Neuronal stem cell (in vitro differentiated cells): ENCODE measurements at regions not wholly inside any gene's neighbourhood (a gene's known extent, or its start where the extent isn't known, plus 50 kb on each side); places are given as distances from the start of the nearest gene placed in this dataset.

ENCODE experiments used
- DNase-seq: peaks from one replicate; pipeline ENCODE4 v3.0.0-alpha.2; 2013; ENCODE audit warnings: low spot score
- H2AFZ ChIP-seq: one replicate; pipeline ENCODE4 v1.6.1; 2013; ENCODE audit warnings: mild to moderate bottlenecking, low read length, inconsistent platforms
- H2AK5ac ChIP-seq: 2 replicates; pipeline ENCODE4 v1.6.1; 2013; ENCODE audit warnings: low read depth, mild to moderate bottlenecking, inconsistent platforms, low read length, moderate library complexity, mixed read lengths
- H2BK120ac ChIP-seq: 2 replicates; pipeline ENCODE4 v1.6.1; 2013; ENCODE audit warnings: low read depth, mild to moderate bottlenecking, inconsistent platforms, low read length, moderate library complexity, mixed read lengths
- H2BK12ac ChIP-seq: one replicate; pipeline ENCODE4 v1.6.1; 2013; ENCODE audit warnings: low read length, inconsistent platforms
- H2BK15ac ChIP-seq: 2 replicates; pipeline ENCODE4 v1.6.1; 2013; ENCODE audit warnings: mild to moderate bottlenecking, low read length, inconsistent platforms, mixed read lengths
- H2BK5ac ChIP-seq: one replicate; pipeline ENCODE4 v1.6.1; 2013; ENCODE audit warnings: inconsistent platforms, mild to moderate bottlenecking, low read length, moderate library complexity
- H3K14ac ChIP-seq: one replicate; pipeline ENCODE4 v1.6.1; 2013; ENCODE audit warnings: low read length, inconsistent platforms
- H3K18ac ChIP-seq: 2 replicates; pipeline ENCODE4 v1.6.1; 2013; ENCODE audit warnings: low read length, inconsistent platforms
- H3K23ac ChIP-seq: 2 replicates; pipeline ENCODE4 v1.6.1; 2013; ENCODE audit warnings: low read depth, mild to moderate bottlenecking, mixed read lengths, low read length, inconsistent platforms; ENCODE audit not compliant: poor library complexity
- H3K27ac ChIP-seq: replicated peaks from 3 replicates; pipeline ENCODE4 v1.5.1; 2013; ENCODE audit warnings: low read length, inconsistent platforms
- H3K27me3 ChIP-seq, 3 experiments: 2 replicates each; pipeline ENCODE4 v1.6.1; 2013; ENCODE audit warnings: low read length in 3 of 3, mild to moderate bottlenecking in 2 of 3, inconsistent platforms in 1 of 3, low read depth in 1 of 3, mixed read lengths in 1 of 3, moderate library complexity in 1 of 3; ENCODE audit not compliant: control insufficient read depth in 3 of 3, insufficient read depth in 3 of 3
- H3K36me3 ChIP-seq, 2 donors: replicated peaks in 1 of 2; 2 replicates each; pipeline ENCODE4 v1.6.1; 2013; ENCODE audit warnings: low read length in 2 of 2; ENCODE audit not compliant: control insufficient read depth in 2 of 2, insufficient read depth in 2 of 2
- H3K4ac ChIP-seq: 2 replicates; pipeline ENCODE4 v1.6.1; 2013; ENCODE audit warnings: inconsistent platforms, mild to moderate bottlenecking, low read length, moderate library complexity
- H3K4me1 ChIP-seq, 2 donors: 1 replicate in 1 of 2; 2 replicates in 1 of 2; pipeline ENCODE4 v1.6.1; 2013; ENCODE audit warnings: low read length in 2 of 2, low read depth in 1 of 2; ENCODE audit not compliant: control insufficient read depth in 2 of 2, insufficient read depth in 1 of 2
- H3K4me2 ChIP-seq: one replicate; pipeline ENCODE4 v1.6.1; 2013; ENCODE audit warnings: mild to moderate bottlenecking, low read length, inconsistent platforms; ENCODE audit not compliant: insufficient read depth, poor library complexity, severe bottlenecking
- H3K4me3 ChIP-seq, 2 donors: 2 replicates each; pipeline ENCODE4 v1.5.1; 2013; ENCODE audit warnings: low read length in 2 of 2, mild to moderate bottlenecking in 2 of 2, inconsistent platforms in 1 of 2, moderate library complexity in 1 of 2
- H3K79me1 ChIP-seq: one replicate; pipeline ENCODE4 v1.6.1; 2013; ENCODE audit warnings: low read depth, mild to moderate bottlenecking, inconsistent platforms, low read length, moderate library complexity
- H3K9ac ChIP-seq: one replicate; pipeline ENCODE4 v1.6.1; 2013; ENCODE audit warnings: mild to moderate bottlenecking, low read depth, low read length, inconsistent platforms; ENCODE audit not compliant: poor library complexity
- H3K9me3 ChIP-seq, 2 donors: replicated peaks in 1 of 2; 2 replicates each; pipeline versions ENCODE3 to v1.6.1; 2013; ENCODE audit warnings: low read length in 2 of 2, mild to moderate bottlenecking in 2 of 2, inconsistent platforms in 1 of 2, low read depth in 1 of 2, mixed read lengths in 1 of 2, moderate library complexity in 1 of 2; ENCODE audit not compliant: control insufficient read depth in 2 of 2, insufficient read depth in 1 of 2
- H4K8ac ChIP-seq: one replicate; pipeline ENCODE4 v1.6.1; 2013; ENCODE audit warnings: low read depth, mild to moderate bottlenecking, inconsistent platforms, low read length, moderate library complexity
- H4K91ac ChIP-seq: one replicate; pipeline ENCODE4 v1.6.1; 2013; ENCODE audit warnings: low read length, low read depth, mild to moderate bottlenecking, inconsistent platforms; ENCODE audit not compliant: poor library complexity
- WGBS, 2 donors: extraction: QIAGEN DNeasy Blood & Tissue Kit; methylation state at CpG; one replicate each; pipeline ENCODE4 v1.1.7; 2013; ENCODE audit warnings: missing lambda C conversion rate in 2 of 2, mixed read lengths in 1 of 2; ENCODE audit not compliant: insufficient read length in 2 of 2, insufficient replicate concordance in 1 of 2; ENCODE audit errors: extremely low coverage in 2 of 2; 5-methylcytosine and 5-hydroxymethylcytosine counted together

DNA sequence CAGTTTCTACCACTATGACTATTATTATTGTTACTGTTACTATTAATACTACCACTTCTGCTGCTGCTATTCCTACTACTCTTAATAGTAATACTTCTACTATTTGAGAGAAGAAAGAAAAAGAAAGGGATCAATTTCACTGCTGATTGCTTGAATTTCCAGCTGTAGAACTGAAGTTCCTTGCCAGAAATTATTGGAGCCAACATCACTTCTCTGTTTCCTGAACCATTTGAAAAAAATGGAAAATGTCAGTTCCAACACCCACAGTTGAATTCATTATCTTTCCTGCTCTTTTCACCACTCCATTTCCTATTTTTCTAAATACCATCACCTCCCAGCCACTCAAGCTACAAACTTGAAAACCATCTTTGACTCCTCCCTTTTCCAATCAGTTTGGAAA lies 54.1 kb upstream of the PIK3C2G start:
- Histone ChIP-seq H2BK5ac (no peak overlapping the region), H3K23ac (no peak overlapping the region), H2AK5ac (no peak overlapping the region), H3K9ac (no peak overlapping the region), H3K4ac (no peak overlapping the region), H2AFZ (no peak overlapping the region), H4K8ac (no peak overlapping the region), H3K4me1 (no peaks in the 10 kb centered on the region), H3K4me2 (no peak overlapping the region), H4K91ac (no peak overlapping the region), H2BK12ac (no peak overlapping the region), H3K79me1 (no peaks in the 10 kb centered on the region), H3K9me3 (no peaks in the 10 kb centered on the region), H3K18ac (no peak overlapping the region), H2BK15ac (no peak overlapping the region), H3K27ac (no peak overlapping the region), H3K4me3 (no peak overlapping the region), H3K27me3 (peaks cover 0 to 3% (median 0%) of the 10 kb centered on the region in 3 experiments), H2BK120ac (no peak overlapping the region), H3K36me3 (no peaks in the 10 kb centered on the region), H3K14ac (no peak overlapping the region)
- no peak for DNase-seq

GRCh38 chr12:18206198-18206597 lies 55.1 kb upstream of the PIK3C2G start:
- no peaks in the 10 kb centered on the region for H3K36me3 ChIP-seq
- H3K4me1 ChIP-seq: no peaks in the 10 kb centered on the region
- H2BK5ac ChIP-seq: no peak overlapping the region
- no peak overlapping the region for H4K8ac ChIP-seq
- no CpG with 5 or more reads among the region's 13 CpGs for WGBS, 2 donors
- no peak overlapping the region for H3K9ac ChIP-seq
- H3K27ac ChIP-seq: no peak overlapping the region
- H2BK120ac ChIP-seq: no peak overlapping the region
- no peak for DNase-seq
- H3K9me3 ChIP-seq: no peaks in the 10 kb centered on the region
- no peak overlapping the region for H3K4me2 ChIP-seq
- no peak overlapping the region for H4K91ac ChIP-seq
- H3K27me3 ChIP-seq: peaks cover 0 to 3% (median 0%) of the 10 kb centered on the region in 3 experiments
- H2AK5ac ChIP-seq: no peak overlapping the region
- H3K79me1 ChIP-seq: no peaks in the 10 kb centered on the region
- H3K4ac ChIP-seq: no peak overlapping the region
- no peak overlapping the region for H2BK15ac ChIP-seq
- no peak overlapping the region for H3K18ac ChIP-seq
- H2BK12ac ChIP-seq: no peak overlapping the region
- H2AFZ ChIP-seq: no peak overlapping the region
- no peak overlapping the region for H3K4me3 ChIP-seq
- no peak overlapping the region for H3K23ac ChIP-seq
- no peak overlapping the region for H3K14ac ChIP-seq

GRCh38 chr12:18204053-18204452 lies 57.3 kb upstream of the PIK3C2G start:
- H3K27ac ChIP-seq: no peak overlapping the region
- DNase-seq: no peak
- WGBS, 2 donors: no CpG with 5 or more reads among the region's 4 CpGs

DNA sequence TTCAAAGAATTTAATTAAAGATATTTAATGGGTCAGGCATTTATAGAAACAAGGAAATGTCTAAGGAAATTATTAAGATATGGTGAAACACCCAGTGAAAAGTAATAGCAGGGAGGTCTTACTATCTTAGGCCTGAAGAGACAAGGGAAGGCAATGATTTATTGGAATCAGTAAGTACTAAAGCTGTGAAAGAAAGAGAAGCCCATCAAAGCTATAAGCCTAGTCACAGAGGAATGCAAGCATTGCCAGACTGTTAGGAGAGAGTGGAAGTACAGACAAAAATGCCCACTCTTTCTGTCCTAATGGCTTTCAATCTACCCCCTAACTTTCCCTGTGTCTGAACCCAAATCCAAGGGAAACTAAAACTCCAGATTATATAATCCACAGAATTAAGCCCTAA lies 69.2 kb upstream of the PIK3C2G start:
- Histone ChIP-seq H3K9ac (no peak overlapping the region), H2BK12ac (no peak overlapping the region), H3K23ac (no peak overlapping the region), H2BK120ac (no peak overlapping the region), H3K4me2 (no peak overlapping the region), H4K8ac (no peak overlapping the region), H3K4me1 (no peaks in the 10 kb centered on the region), H3K27ac (no peak overlapping the region), H3K36me3 (no peaks in the 10 kb centered on the region), H2BK5ac (no peak overlapping the region), H4K91ac (no peak overlapping the region), H3K4me3 (no peak overlapping the region), H3K4ac (no peak overlapping the region), H3K27me3 (no peaks in the 10 kb centered on the region), H3K79me1 (no peaks in the 10 kb centered on the region), H2AFZ (no peak overlapping the region), H3K14ac (no peak overlapping the region), H3K18ac (no peak overlapping the region), H2BK15ac (no peak overlapping the region), H2AK5ac (no peak overlapping the region), H3K9me3 (no peaks in the 10 kb centered on the region)
- DNase-seq: no peak

More at GRCh38 chr12:18204053-18204452, 57.3 kb upstream of the PIK3C2G start:
- Histone ChIP-seq H3K36me3 (no peaks in the 10 kb centered on the region), H3K18ac (no peak overlapping the region), H4K91ac (no peak overlapping the region), H3K79me1 (no peaks in the 10 kb centered on the region), H3K4me3 (no peak overlapping the region), H4K8ac (no peak overlapping the region), H2BK12ac (no peak overlapping the region), H2AFZ (no peak overlapping the region), H2BK120ac (no peak overlapping the region), H3K4ac (no peak overlapping the region), H3K9me3 (no peaks in the 10 kb centered on the region), H3K27me3 (peaks cover 0 to 3% (median 0%) of the 10 kb centered on the region in 3 experiments), H2AK5ac (no peak overlapping the region), H2BK5ac (no peak overlapping the region), H3K9ac (no peak overlapping the region), H3K23ac (no peak overlapping the region), H3K4me2 (no peak overlapping the region), H3K4me1 (no peaks in the 10 kb centered on the region), H2BK15ac (no peak overlapping the region), H3K14ac (no peak overlapping the region)
